Mucosa of rectum (tissue), 2 donors: ENCODE measurements at regions not wholly inside any gene's neighbourhood (a gene's known extent, or its start where the extent isn't known, plus 50 kb on each side); places are given as distances from the start of the nearest gene placed in this dataset.

ENCODE experiments used
- H3K27ac ChIP-seq, 2 donors: one replicate each; pipeline ENCODE4 v1.7.0; 2013; ENCODE audit warnings: inconsistent platforms in 2 of 2, low read depth in 2 of 2, low read length in 2 of 2
- H3K27me3 ChIP-seq, 2 donors: one replicate each; pipeline ENCODE4 v1.7.0; 2013; ENCODE audit warnings: low read length in 2 of 2; ENCODE audit not compliant: control insufficient read depth in 2 of 2, insufficient read depth in 2 of 2
- H3K36me3 ChIP-seq, 2 donors: one replicate each; pipeline ENCODE4 v1.7.0; 2013; ENCODE audit warnings: low read length in 2 of 2; ENCODE audit not compliant: control insufficient read depth in 2 of 2, insufficient read depth in 2 of 2
- H3K4me1 ChIP-seq, 2 donors: one replicate each; pipeline ENCODE4 v1.7.0; 2013; ENCODE audit warnings: low read length in 2 of 2, mild to moderate bottlenecking in 1 of 2; ENCODE audit not compliant: control insufficient read depth in 2 of 2, insufficient read depth in 2 of 2
- H3K4me3 ChIP-seq, 2 donors: one replicate each; pipeline ENCODE4 v1.7.0; 2013; ENCODE audit warnings: low read length in 2 of 2
- H3K9ac ChIP-seq, 2 donors: one replicate each; pipeline ENCODE4 v1.7.0; 2013; ENCODE audit warnings: low read length in 2 of 2, low read depth in 1 of 2, mild to moderate bottlenecking in 1 of 2
- H3K9me3 ChIP-seq, 2 donors: one replicate each; pipeline ENCODE4 v1.7.0; 2013; ENCODE audit warnings: low read length in 2 of 2; ENCODE audit not compliant: control insufficient read depth in 2 of 2
- donor health status: healthy.
- donor health status: Normal muscosa, but diverticular disease.

DNA sequence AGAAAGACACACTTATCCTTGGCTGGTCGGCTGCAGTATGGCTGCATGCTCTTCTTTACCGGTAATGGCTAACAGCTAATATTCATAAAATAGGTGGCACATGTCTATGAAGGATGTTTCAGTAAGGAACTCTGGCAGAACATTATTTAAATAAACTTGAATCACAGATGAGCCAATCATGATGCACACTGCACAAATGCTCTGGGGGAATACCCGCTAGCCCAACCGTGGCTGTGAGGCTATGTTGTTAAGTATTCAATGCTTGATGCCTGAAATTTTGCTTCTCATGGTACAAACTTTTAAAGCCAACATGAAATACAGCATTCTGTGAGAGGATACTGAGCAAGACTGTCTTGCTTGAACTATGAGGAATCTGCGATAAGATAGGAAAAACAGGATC lies 505.8 kb downstream of the ZEB2 start:
- Histone ChIP-seq H3K9ac (no peak overlapping the region), H3K27me3 (no peaks in the 10 kb centered on the region), H3K9me3 (no peaks in the 10 kb centered on the region), H3K4me3 (no peak overlapping the region), H3K4me1 (no peaks in the 10 kb centered on the region), H3K36me3 (no peaks in the 10 kb centered on the region), H3K27ac (no peak overlapping the region)

DNA sequence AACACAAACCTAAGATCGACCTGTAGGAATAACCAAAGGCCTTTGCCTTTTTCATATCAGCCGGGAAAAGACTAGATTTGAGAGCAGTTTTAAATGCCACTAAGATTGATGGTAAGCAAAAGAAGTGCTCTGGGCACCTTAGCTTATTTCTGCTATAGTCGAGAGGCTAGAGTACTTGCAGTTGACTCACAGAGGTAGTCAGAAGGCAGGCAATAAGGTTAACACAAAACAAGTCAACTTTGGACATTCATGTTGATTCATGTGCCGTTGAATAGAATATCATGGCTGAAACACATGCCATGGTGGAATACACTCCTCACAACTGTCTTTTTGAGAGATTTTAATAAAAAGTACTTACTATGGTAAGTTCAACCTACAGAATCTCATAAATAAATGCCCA lies 507.6 kb downstream of the ZEB2 start:
- H3K27me3 ChIP-seq: no peaks in the 10 kb centered on the region

DNA sequence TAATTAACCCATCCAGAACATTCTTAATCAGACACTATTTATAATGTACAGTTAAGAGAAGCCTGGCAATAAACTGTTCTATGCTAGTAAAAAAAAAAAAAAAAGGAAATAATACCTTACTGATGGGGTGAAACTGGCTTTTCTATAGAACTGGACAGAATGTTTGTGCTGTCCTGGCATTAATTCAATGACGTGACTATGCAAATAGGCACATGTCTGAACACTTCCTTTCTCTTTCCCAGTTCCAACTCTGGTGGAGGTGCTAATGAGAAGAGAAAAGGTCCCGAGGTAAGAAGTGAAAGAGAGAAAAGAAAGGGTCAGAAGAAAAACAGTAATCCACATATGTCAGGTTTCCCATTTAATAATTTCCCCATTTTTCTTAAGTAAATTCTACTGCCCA lies 508.4 kb downstream of the ZEB2 start:
- H3K9me3 ChIP-seq: no peaks in the 10 kb centered on the region

More for the DNA sequence above, 507.6 kb downstream of the ZEB2 start:
- no peak overlapping the region for H3K27ac ChIP-seq
- H3K4me1 ChIP-seq: no peaks in the 10 kb centered on the region
- H3K36me3 ChIP-seq: no peaks in the 10 kb centered on the region
- no peak overlapping the region for H3K4me3 ChIP-seq
- H3K9me3 ChIP-seq: no peaks in the 10 kb centered on the region
- no peak overlapping the region for H3K9ac ChIP-seq

DNA sequence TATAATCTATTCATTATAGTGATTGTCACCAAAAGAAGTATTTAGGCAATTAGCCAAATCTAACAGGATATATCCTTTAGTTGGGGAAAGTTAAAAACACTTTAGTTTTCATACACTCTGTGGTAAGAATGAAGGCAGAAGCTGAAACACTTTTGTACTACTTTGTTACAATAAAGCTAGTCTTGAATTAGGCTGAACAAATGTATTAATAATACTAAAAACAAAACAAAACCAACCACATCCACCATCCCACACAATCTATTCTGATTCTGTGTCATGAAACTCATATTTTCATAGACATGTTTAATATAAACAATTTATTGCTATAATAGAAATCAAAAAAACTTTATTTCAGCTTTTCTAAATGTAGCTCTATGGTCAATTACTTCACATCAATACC lies 508.8 kb downstream of the ZEB2 start:
- Histone ChIP-seq H3K4me1 (no peaks in the 10 kb centered on the region), H3K27ac (no peak overlapping the region), H3K9ac (no peak overlapping the region), H3K36me3 (no peaks in the 10 kb centered on the region), H3K4me3 (no peak overlapping the region), H3K9me3 (no peaks in the 10 kb centered on the region), H3K27me3 (no peaks in the 10 kb centered on the region)

More for the DNA sequence above, 508.4 kb downstream of the ZEB2 start:
- H3K27ac ChIP-seq: no peak overlapping the region
- H3K36me3 ChIP-seq: no peaks in the 10 kb centered on the region
- H3K4me3 ChIP-seq: no peak overlapping the region
- H3K27me3 ChIP-seq: no peaks in the 10 kb centered on the region
- no peaks in the 10 kb centered on the region for H3K4me1 ChIP-seq
- no peak overlapping the region for H3K9ac ChIP-seq

DNA sequence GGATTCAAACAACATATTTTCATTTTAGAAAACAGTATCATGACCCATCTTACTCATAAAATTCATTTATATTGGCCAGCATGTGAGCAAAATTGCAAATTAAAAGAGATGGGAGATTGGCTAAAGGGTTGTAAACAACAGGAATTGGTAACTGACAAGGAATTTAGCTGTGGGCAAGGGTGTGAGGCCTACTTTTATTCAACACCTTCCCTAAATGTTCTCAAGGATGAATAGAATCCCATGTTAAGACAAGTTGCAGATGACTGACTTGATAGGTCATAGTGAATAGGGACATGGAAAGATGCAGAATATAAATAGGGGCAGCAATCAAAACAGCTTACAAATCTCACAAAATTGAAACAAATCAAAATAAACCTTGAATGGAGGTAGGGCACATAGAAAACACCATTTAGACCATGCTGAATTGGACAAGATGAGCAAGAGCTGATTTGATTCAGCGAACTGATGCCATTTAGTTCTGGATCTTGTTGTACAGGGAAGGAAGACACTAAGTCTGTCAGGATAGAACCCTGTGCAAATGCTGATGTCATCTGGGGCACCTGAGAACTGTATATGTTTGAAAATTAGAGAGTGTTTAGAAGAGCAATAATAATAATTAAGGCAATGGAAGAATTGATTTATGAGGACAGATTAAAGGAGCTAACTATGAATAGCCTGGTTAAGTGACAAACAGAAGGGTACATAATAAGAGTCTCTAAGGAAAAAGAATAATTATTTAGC lies 509.7 kb downstream of the ZEB2 start:
- no peaks in the 10 kb centered on the region for H3K9me3 ChIP-seq
- no peak overlapping the region for H3K4me3 ChIP-seq
- no peaks in the 10 kb centered on the region for H3K4me1 ChIP-seq
- H3K27me3 ChIP-seq: no peaks in the 10 kb centered on the region
- no peak overlapping the region for H3K9ac ChIP-seq
- H3K27ac ChIP-seq: no peak overlapping the region
- H3K36me3 ChIP-seq: no peaks in the 10 kb centered on the region

DNA sequence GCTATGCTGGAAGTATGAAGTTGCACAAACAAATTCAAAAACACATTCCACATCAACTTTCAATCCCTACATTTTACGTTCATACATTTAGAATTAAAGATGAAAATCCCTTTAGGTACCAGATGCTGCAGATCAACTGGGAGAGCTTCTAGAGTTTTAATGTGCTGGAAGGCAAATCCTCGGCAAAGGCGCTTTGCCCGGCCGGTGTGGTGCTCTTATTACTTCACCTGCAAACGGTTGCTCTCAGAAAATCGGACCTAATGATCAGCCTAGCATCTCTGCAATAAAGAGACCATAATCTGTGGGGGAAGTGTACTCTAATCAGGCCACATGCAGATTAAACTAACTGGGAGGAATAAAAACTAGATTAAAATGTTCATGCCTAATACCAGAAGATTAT lies 513.8 kb downstream of the ZEB2 start:
- Histone ChIP-seq H3K36me3 (no peaks in the 10 kb centered on the region), H3K4me3 (no peak overlapping the region), H3K4me1 (no peaks in the 10 kb centered on the region), H3K9ac (no peak overlapping the region), H3K9me3 (no peaks in the 10 kb centered on the region), H3K27ac (no peak overlapping the region), H3K27me3 (no peaks in the 10 kb centered on the region)

DNA sequence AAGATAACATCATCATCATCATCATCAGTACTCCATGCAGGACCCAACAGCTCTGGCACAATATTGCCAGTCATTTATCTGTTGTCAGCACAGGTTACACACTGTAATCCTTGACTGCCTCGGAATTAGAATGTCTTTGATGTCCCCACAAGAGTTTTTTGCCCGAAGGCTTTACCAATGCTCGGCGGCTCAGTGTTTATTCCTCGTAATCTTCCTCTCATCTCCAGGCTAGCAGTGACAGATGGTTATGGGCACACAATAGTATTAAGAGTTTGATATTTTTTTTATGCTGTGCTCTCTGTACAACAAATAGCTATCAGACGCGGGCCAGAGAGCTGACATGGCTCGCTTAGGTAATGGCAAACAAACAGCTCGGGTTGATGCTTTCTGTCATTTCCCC lies 515.2 kb downstream of the ZEB2 start:
- no peaks in the 10 kb centered on the region for H3K9me3 ChIP-seq
- H3K36me3 ChIP-seq: no peaks in the 10 kb centered on the region
- H3K27ac ChIP-seq: no peak overlapping the region
- no peak overlapping the region for H3K9ac ChIP-seq
- no peaks in the 10 kb centered on the region for H3K4me1 ChIP-seq
- H3K4me3 ChIP-seq: no peak overlapping the region
- H3K27me3 ChIP-seq: no peaks in the 10 kb centered on the region

DNA sequence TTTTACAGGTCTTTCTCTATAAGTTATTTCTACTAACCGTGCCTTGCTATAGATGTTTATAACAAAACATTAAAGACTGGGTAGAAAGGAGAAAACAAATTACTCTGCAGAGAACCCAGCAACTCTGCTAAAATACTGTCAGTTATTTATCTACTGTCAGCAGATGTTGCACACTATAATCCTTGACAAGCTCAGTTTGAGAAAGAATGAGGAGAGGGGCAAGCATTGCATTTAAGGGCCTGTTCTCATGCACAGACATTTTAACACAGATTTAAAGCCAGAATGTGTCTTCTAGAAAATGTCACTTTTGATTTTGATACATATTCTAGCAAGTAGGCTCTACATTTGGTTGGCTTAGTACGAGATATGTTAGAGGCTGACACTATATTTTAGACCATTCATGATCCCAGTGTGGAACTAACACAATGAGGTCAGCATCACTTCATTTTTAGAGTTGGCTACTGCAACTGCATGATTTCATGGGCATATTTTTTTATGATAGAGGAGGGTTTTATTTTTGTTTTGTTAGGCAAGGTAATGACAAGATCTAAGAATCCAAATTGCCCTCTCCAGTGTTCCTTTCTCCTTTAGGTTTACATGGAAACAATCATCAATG lies 516.4 kb downstream of the ZEB2 start:
- Histone ChIP-seq H3K4me3 (no peak overlapping the region), H3K4me1 (no peaks in the 10 kb centered on the region), H3K36me3 (no peaks in the 10 kb centered on the region), H3K9ac (no peak overlapping the region), H3K27me3 (no peaks in the 10 kb centered on the region), H3K27ac (no peak overlapping the region), H3K9me3 (no peaks in the 10 kb centered on the region)

DNA sequence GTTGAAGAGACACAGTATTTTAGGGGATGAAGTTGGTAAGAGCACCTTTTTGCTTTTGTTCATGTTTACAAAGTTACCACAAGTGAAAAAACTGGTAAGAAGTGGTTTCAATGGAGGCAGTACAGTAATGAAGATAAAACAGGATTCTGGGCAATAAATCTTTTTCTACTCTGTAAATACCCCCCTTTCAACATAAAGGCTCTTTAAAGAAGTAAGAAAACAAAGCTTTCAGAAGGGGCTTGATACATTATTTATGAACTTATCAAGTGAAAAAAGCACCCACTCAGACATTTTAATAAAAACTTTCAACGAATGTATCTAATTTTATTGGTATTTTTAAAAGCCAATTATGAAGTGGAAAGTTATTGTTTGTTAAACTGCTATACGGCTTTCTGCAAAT lies 522.9 kb downstream of the ZEB2 start:
- Histone ChIP-seq H3K27me3 (no peaks in the 10 kb centered on the region), H3K9me3 (no peaks in the 10 kb centered on the region)

DNA sequence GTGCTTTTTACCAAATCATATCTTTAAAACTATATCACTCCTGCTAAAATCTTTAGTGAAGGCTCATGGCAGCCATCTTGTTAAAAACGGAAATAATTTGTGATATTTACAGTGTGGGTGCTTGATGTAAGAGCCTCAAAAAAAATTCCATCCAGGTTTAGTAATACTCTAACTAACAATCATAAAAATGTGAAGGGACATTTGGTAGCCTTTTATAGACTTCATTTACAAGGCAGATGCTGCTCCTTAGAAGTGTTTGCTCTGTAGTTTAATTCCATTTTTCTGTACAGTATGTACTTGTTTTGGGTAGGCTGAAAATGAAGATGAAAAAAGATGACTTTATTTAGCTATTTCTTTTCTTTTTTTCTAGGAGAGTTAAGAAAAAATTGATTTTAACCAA lies 525.0 kb downstream of the ZEB2 start:
- Histone ChIP-seq H3K4me1 (no peaks in the 10 kb centered on the region), H3K27ac (no peak overlapping the region)

More for the DNA sequence above, 522.9 kb downstream of the ZEB2 start:
- H3K4me1 ChIP-seq: no peaks in the 10 kb centered on the region
- H3K36me3 ChIP-seq: no peaks in the 10 kb centered on the region
- no peak overlapping the region for H3K9ac ChIP-seq
- H3K4me3 ChIP-seq: no peak overlapping the region
- H3K27ac ChIP-seq: no peak overlapping the region

More for the DNA sequence above, 525.0 kb downstream of the ZEB2 start:
- Histone ChIP-seq H3K9me3 (no peaks in the 10 kb centered on the region), H3K27me3 (no peaks in the 10 kb centered on the region), H3K36me3 (no peaks in the 10 kb centered on the region), H3K4me3 (no peak overlapping the region), H3K9ac (no peak overlapping the region)
